T-cell (primary cell): ENCODE measurements at regions not wholly inside any gene's neighbourhood (a gene's known extent, or its start where the extent isn't known, plus 50 kb on each side); places are given as distances from the start of the nearest gene placed in this dataset.

Source experiments
- ATAC-seq, 4 experiments: fragments of 200-7000 bp in 3 of 4; fragments of 150-1000 bp in 1 of 4; cut with Tn5 transposase; replicated peaks in 1 of 4; 1 replicate in 3 of 4; 2 replicates in 1 of 4; pipeline ENCODE4 v1.10.0; 2021; ENCODE audit warnings: moderate library complexity in 3 of 4, mild to moderate bottlenecking in 2 of 4, moderate number of reproducible peaks in 1 of 4
- CTCF ChIA-PET, 2 donors: fragments of 300-600 bp; sonication (Branson Sonifier 250); formaldehyde crosslinking; loops; one replicate each; lab custom pipeline; 2022; ENCODE audit warnings: antibody characterized with exemption in 2 of 2; lab: Charles Lee
- POLR2A ChIA-PET, 2 donors: fragments of 300-600 bp; sonication (Branson Sonifier 250); formaldehyde crosslinking; loops; one replicate each; lab custom pipeline; 2022; ENCODE audit warnings: antibody characterized with exemption in 2 of 2; lab: Charles Lee
- DNase-seq, 35 experiments: peaks; one replicate each; pipeline versions ENCODE4 v3.0.0 to v3.0.0-alpha.2; 2013 to 2023
- H3K27ac ChIP-seq: one replicate; pipeline ENCODE4 v1.5.1; 2013; ENCODE audit warnings: low read length
- H3K27me3 ChIP-seq, 2 experiments: replicated peaks in 1 of 2; 1 replicate in 1 of 2; 2 replicates in 1 of 2; pipeline versions ENCODE4 v1.6.1 to v1.7.0; 2013; ENCODE audit warnings: low read length in 1 of 2, mixed read lengths in 1 of 2; ENCODE audit not compliant: control insufficient read depth in 2 of 2, insufficient read depth in 2 of 2; ENCODE audit errors: extremely low read depth in 1 of 2
- H3K36me3 ChIP-seq, 2 donors: 1 replicate in 1 of 2; 2 replicates in 1 of 2; pipeline versions ENCODE4 v1.6.1 to v1.7.0; 2013; ENCODE audit warnings: low read length in 1 of 2; ENCODE audit not compliant: control insufficient read depth in 2 of 2, insufficient read depth in 1 of 2; ENCODE audit errors: extremely low read depth in 1 of 2
- H3K4me1 ChIP-seq, 2 experiments: 1 replicate in 1 of 2; 2 replicates in 1 of 2; pipeline versions ENCODE4 v1.6.1 to v1.7.0; 2013; ENCODE audit warnings: low read length in 2 of 2, mixed read lengths in 1 of 2; ENCODE audit not compliant: insufficient read depth in 2 of 2, control insufficient read depth in 1 of 2; ENCODE audit errors: extremely low read depth in 1 of 2
- H3K4me3 ChIP-seq, 2 donors: 1 replicate in 1 of 2; 2 replicates in 1 of 2; pipeline versions ENCODE4 v1.5.1 to v1.7.0; 2013; ENCODE audit warnings: mild to moderate bottlenecking in 2 of 2, low read length in 1 of 2, moderate library complexity in 1 of 2; ENCODE audit not compliant: control insufficient read depth in 1 of 2; ENCODE audit errors: extremely low read depth in 1 of 2
- H3K9me3 ChIP-seq: 2 replicates; pipeline ENCODE4 v1.7.0; 2013
- H3K27ac Mint-ChIP-seq, 2 donors: one replicate each; pipeline ENCODE4 v1.8.0; 2020 to 2021; ENCODE audit warnings: mild to moderate bottlenecking in 2 of 2, mixed read lengths in 2 of 2
- H3K27me3 Mint-ChIP-seq, 2 donors: one replicate each; pipeline ENCODE4 v1.8.0; 2021 to 2022; ENCODE audit warnings: mixed read lengths in 2 of 2
- H3K36me3 Mint-ChIP-seq: one replicate; pipeline ENCODE4 v1.8.0; 2021; ENCODE audit warnings: mixed read lengths
- H3K4me1 Mint-ChIP-seq, 3 donors: one replicate each; pipeline ENCODE4 v1.8.0; 2020 to 2022; ENCODE audit warnings: mixed read lengths in 3 of 3, mild to moderate bottlenecking in 1 of 3
- H3K4me3 Mint-ChIP-seq, 3 donors: one replicate each; pipeline ENCODE4 v1.8.0; 2020 to 2022; ENCODE audit warnings: mild to moderate bottlenecking in 3 of 3, mixed read lengths in 3 of 3, moderate library complexity in 3 of 3
- H3K9me3 Mint-ChIP-seq, 3 donors: one replicate each; pipeline ENCODE4 v1.8.0; 2020 to 2022; ENCODE audit warnings: mixed read lengths in 3 of 3
- WGBS: methylation state at CpG from one replicate; pipeline ENCODE4 v1.1.5; 2013; ENCODE audit warnings: missing lambda C conversion rate; ENCODE audit not compliant: insufficient coverage; 5-methylcytosine and 5-hydroxymethylcytosine counted together

GRCh38 chr5:2163060-2163856, 280.5 kb upstream of the IRX4 start:
- no peaks in the 10 kb centered on the region for H3K4me1 Mint-ChIP-seq
- ChIA-PET CTCF (no interaction called here), POLR2A (no interaction called here)
- no peak for ATAC-seq
- H3K27ac Mint-ChIP-seq, result no peak overlapping the region
- WGBS, result 87% methylated on average over 13 of the region's 20 CpGs
- no peak overlapping the region for H3K4me3 Mint-ChIP-seq
- Histone ChIP-seq H3K4me1 (no peaks in the 10 kb centered on the region), H3K27ac (no peak overlapping the region), H3K36me3 (no peaks in the 10 kb centered on the region), H3K27me3 (peaks cover 0 to 41% of the 10 kb centered on the region in 2 experiments), H3K9me3 (no peaks in the 10 kb centered on the region), H3K4me3 (no peak overlapping the region)
- peaks cover 0 to 10% of the 10 kb centered on the region in 2 donors for H3K27me3 Mint-ChIP-seq
- H3K36me3 Mint-ChIP-seq, result no peaks in the 10 kb centered on the region
- H3K9me3 Mint-ChIP-seq, result no peaks in the 10 kb centered on the region
- no peak for DNase-seq

GRCh38 chr5:2160811-2161210, 278.1 kb upstream of the IRX4 start:
- DNase-seq (no peak), ATAC-seq (no peak)
- no peaks in the 10 kb centered on the region for H3K4me1 ChIP-seq
- H3K27me3 Mint-ChIP-seq, result peaks cover 0 to 10% of the 10 kb centered on the region in 2 donors
- no peak overlapping the region for H3K27ac ChIP-seq
- peaks cover 0 to 23% of the 10 kb centered on the region in 2 experiments for H3K27me3 ChIP-seq
- H3K9me3 ChIP-seq, result no peaks in the 10 kb centered on the region
- H3K27ac Mint-ChIP-seq, result no peak overlapping the region
- no peaks in the 10 kb centered on the region for H3K36me3 ChIP-seq
- POLR2A ChIA-PET, result no interaction called here
- CTCF ChIA-PET, result no interaction called here
- WGBS, result 88% methylated on average over 2 of the region's 2 CpGs
- no peak overlapping the region for H3K4me3 ChIP-seq
- peaks cover 0 to 6% (median 0%) of the 10 kb centered on the region in 3 donors for H3K9me3 Mint-ChIP-seq
- no peak overlapping the region for H3K4me3 Mint-ChIP-seq
- H3K36me3 Mint-ChIP-seq, result no peaks in the 10 kb centered on the region
- no peaks in the 10 kb centered on the region for H3K4me1 Mint-ChIP-seq

- ATAC-seq (no peak), DNase-seq (no peak)
- ChIA-PET CTCF (no interaction called here), POLR2A (no interaction called here)
- no peak overlapping the region for H3K27ac Mint-ChIP-seq
- peaks cover 0 to 6% (median 0%) of the 10 kb centered on the region in 3 donors for H3K9me3 Mint-ChIP-seq
- no peaks in the 10 kb centered on the region for H3K36me3 Mint-ChIP-seq
- no peak overlapping the region for H3K4me3 ChIP-seq
- H3K4me1 ChIP-seq, result no peaks in the 10 kb centered on the region
- H3K4me1 Mint-ChIP-seq, result no peaks in the 10 kb centered on the region
- H3K27ac ChIP-seq, result no peak overlapping the region
- no peaks in the 10 kb centered on the region for H3K9me3 ChIP-seq
- no peaks in the 10 kb centered on the region for H3K36me3 ChIP-seq
- H3K4me3 Mint-ChIP-seq, result no peak overlapping the region
- 70% methylated on average over 5 of the region's 9 CpGs for WGBS
- H3K27me3 ChIP-seq, result peaks cover 0 to 5% of the 10 kb centered on the region in 2 experiments
- no peaks in the 10 kb centered on the region for H3K27me3 Mint-ChIP-seq
Measured at GRCh38 chr5:2158767-2159166, 276.0 kb upstream of the IRX4 start.

- Histone ChIP-seq H3K36me3 (no peaks in the 10 kb centered on the region), H3K4me3 (no peak overlapping the region), H3K27ac (no peak overlapping the region), H3K4me1 (no peaks in the 10 kb centered on the region), H3K27me3 (peaks cover 0 to 4% of the 10 kb centered on the region in 2 experiments), H3K9me3 (no peaks in the 10 kb centered on the region)
- H3K9me3 Mint-ChIP-seq, result peaks cover 0 to 6% (median 0%) of the 10 kb centered on the region in 3 donors
- H3K4me1 Mint-ChIP-seq, result no peaks in the 10 kb centered on the region
- ChIA-PET CTCF (no interaction called here), POLR2A (no interaction called here)
- H3K27me3 Mint-ChIP-seq, result no peaks in the 10 kb centered on the region
- DNase-seq (no peak), ATAC-seq (no peak)
- no peak overlapping the region for H3K4me3 Mint-ChIP-seq
- 82% methylated on average over 4 of the region's 5 CpGs for WGBS
- no peak overlapping the region for H3K27ac Mint-ChIP-seq
- H3K36me3 Mint-ChIP-seq, result no peaks in the 10 kb centered on the region
Measured at GRCh38 chr5:2158109-2158508, 275.4 kb upstream of the IRX4 start.

- 85% methylated on average over 9 of the region's 9 CpGs for WGBS
- Histone ChIP-seq H3K4me1 (no peaks in the 10 kb centered on the region), H3K36me3 (no peaks in the 10 kb centered on the region), H3K4me3 (no peak overlapping the region), H3K9me3 (no peaks in the 10 kb centered on the region), H3K27me3 (peaks cover 0 to 4% of the 10 kb centered on the region in 2 experiments), H3K27ac (no peak overlapping the region)
- no peaks in the 10 kb centered on the region for H3K4me1 Mint-ChIP-seq
- ATAC-seq, result no peak
- no peaks in the 10 kb centered on the region for H3K27me3 Mint-ChIP-seq
- no peak overlapping the region for H3K27ac Mint-ChIP-seq
- H3K4me3 Mint-ChIP-seq, result no peak overlapping the region
- no peak for DNase-seq
- H3K9me3 Mint-ChIP-seq, result peaks cover 0 to 6% (median 0%) of the 10 kb centered on the region in 3 donors
- ChIA-PET CTCF (no interaction called here), POLR2A (no interaction called here)
- no peaks in the 10 kb centered on the region for H3K36me3 Mint-ChIP-seq
Measured at GRCh38 chr5:2157372-2157771, 274.6 kb upstream of the IRX4 start.

- Histone ChIP-seq H3K4me1 (no peaks in the 10 kb centered on the region), H3K27ac (no peak overlapping the region), H3K27me3 (peaks cover 0 to 4% of the 10 kb centered on the region in 2 experiments), H3K4me3 (no peak overlapping the region), H3K9me3 (no peaks in the 10 kb centered on the region), H3K36me3 (no peaks in the 10 kb centered on the region)
- no peaks in the 10 kb centered on the region for H3K4me1 Mint-ChIP-seq
- H3K27ac Mint-ChIP-seq, result no peak overlapping the region
- ChIA-PET POLR2A (no interaction called here), CTCF (no interaction called here)
- ATAC-seq (no peak), DNase-seq (no peak)
- no peaks in the 10 kb centered on the region for H3K36me3 Mint-ChIP-seq
- peaks cover 0 to 6% (median 0%) of the 10 kb centered on the region in 3 donors for H3K9me3 Mint-ChIP-seq
- H3K4me3 Mint-ChIP-seq, result no peak overlapping the region
- WGBS, result 86% methylated on average over 10 of the region's 14 CpGs
- peaks cover 0 to 3% of the 10 kb centered on the region in 2 donors for H3K27me3 Mint-ChIP-seq
Measured at GRCh38 chr5:2156358-2157059, 273.8 kb upstream of the IRX4 start.
